Umbilical cord (tissue), 1 donor: ENCODE measurements at regions not wholly inside any gene's neighbourhood (a gene's known extent, or its start where the extent isn't known, plus 50 kb on each side); places are given as distances from the start of the nearest gene placed in this dataset.

Source experiments
- DNase-seq: peaks from one replicate; pipeline ENCODE4 v3.0.0-alpha.2; 2015; ENCODE audit warnings: low spot score

DNA sequence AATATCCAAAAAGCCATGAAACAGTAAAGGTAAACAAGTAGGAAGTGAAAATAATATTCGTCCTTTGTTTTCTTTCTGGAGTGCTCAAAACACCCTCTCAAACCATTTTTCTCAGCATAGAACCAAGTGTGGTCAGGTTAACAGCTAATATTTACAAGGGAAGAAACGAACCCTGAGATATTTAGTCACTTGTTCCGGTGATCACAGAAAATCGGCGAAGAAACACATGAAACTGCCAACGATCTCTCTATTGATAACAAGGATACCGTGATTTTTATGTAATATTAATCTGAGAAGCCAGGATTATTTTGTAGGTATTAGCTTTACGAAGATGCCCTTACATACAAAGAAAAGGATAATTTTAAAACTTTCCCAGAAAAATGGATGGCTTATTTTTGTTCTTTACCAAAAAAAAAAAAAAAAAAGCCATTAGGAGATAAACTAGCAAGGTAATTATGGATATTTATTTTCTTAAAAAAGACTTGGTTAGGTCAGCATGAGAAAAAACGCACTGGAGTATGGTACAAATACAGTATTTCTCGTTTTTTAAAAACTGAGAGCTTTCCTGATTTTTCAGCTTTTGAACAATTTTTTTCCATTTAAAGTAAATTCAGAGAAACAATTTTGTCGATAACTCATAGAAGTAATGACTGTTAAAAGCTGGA, 107.3 kb upstream of the HNRNPU start:
- no peak for DNase-seq

DNA sequence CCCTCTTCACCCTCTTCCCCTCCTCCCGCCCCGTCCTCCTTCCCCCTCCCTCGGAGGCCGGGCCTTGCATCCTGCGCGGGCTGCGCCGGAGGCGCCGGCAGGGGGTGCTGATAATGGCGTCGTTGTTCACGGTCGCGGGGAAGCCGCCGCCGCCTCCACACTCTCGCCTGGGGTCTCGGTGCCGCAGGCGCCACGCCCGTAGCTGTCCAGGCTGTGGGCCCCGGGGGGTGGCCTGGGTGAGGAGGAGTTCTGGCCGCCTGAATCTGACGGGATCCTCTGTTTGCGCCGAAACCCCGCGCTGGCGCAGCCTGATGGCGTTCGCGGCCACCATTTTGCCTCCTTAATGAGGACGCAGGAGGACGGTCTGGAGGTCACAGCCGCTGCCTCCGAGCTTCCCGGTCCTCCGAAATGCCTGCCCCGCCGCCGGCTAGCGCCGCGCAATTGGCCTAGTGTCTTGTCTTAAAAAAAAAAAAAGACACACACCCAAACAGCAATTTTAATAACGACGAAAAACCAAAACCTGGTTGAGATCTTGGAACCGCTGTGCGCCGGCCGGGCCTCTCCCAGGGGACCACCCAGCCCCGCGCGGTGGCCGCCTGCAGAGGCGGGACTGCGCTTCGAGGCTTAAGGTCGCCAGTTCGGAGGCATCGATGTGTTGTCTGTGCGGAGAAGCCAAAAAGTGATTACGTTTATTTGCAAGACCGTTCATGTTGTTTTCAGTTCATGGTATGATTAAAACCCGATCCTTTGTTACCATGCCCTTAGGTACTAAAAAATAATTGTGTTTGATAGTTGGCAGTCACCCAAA, 106.6 kb upstream of the HNRNPU start:
- DNase-seq = peak; percentile 99

DNA sequence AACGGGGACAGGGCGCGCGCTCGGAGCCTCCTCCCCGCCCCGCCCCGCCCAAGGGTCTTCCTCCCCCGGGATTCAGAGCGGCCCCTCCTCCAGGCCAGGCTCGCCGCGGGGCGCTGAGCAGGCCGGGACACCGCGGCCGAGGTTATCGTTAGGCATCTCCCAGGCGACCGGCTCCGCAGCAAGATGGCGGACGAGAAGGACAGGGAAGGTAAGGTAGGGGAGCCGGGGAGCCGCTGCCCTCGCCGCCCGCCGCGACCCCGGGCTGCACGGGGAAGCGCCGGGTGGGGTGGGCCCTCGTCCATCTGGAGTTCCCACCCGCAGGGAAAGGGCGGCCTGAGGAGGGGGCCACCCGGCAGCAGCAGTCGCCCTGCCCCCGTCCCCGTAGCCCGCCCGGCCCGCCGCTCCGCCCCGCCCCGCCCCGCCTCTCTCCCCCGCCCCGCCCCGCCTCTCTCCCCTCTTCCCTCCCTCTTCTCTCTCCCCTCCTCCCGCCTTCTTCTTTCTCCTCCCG, 105.9 kb upstream of the HNRNPU start:
- no peak for DNase-seq

DNA sequence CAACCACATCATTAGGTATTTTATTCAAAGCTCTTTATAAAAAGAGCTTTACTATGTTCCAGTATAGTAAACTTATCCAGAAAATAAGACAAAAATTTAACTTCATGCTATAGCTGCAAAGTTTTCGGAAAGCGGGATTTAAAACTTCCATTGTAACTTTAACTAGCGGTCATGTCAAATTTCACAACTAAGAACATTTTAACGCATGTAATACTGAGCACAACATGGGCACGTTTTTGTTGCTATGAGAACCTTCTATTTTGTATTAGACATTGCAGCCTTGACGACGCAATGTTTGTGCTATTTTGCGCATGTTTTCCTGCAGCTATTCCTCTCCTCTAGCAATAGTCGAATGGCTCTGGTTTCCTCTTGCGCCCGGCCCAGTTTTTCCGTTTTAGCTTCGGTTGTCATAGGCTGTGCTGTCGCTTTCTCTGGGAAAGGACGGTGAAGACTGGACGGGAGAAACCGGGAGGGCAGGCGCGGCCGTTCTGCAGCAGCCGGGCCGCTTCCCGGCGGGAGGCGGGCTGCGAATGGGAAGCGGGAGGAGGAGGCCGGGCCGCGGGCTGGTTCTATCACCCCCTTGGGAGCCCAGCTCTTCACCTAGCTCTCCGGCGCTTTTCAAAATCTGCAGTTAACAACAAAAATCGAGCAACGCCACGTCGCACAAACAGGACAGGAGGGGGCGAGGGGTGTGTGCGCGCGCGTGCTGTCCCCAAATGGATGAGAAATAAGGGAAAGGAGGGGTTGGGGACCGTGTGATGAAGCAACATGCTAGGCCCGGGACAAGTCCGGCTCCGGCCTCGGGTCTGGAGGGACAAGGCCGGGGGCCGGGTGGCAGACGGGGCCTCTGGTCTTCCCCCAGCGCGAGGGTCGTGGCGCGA, 105.3 kb upstream of the HNRNPU start:
- DNase-seq = peak; percentile 93

DNA sequence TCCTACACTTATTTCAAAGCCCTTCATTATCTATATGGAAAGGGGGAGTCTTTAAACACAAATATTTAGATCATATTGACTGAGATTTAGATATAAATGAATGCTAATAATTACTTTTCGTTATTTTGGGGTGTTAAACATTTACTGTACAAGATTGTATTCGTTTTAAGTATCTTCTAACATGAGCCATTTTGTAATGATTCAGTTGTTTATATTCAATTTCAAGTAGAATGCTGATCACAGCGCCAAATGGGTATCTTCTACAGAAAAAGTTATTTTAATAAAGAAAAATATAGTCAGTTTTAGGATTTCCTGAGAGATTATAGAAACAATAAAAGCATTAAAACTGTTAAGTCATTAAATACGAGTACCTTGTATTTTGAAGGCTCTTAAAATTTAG, 104.5 kb upstream of the HNRNPU start:
- no peak for DNase-seq

DNA sequence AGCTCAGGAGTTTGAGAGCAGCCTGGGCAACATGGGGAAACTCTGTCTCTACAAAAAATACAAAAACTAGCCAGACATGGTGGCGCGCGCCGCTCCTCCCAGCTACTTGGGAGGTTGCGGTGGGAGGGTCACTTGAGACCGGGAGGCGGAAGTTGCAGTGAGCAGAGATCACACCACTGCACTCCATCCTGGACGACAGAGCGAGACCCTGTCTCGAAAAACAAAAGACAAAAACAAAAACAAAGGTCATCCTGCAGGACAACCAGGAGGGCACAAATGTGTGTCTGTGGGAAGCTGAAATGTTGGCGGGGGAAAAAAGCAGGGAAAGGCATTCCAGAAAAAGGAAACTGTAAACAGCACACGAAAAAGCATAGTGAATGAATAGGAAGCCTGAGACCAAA, 104.1 kb upstream of the HNRNPU start:
- DNase-seq = peak; percentile 9

DNA sequence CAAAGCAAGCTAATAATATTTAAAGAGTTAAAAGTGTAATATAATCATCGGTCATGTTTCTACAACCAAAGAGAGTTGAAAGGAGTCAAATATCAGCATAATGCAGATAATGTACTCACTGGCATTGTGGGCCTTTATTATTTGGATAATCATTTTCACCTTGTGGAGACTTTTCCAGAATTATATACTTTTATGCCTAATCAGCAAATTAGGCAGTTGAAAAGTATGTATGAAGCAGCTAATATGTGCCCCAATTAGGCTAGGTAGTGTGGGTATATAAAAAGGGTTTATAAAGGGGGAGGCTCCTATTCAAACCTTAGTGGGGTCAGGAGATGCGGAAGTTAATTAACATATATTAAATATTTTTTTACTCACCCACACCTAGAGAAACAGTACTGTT, 102.8 kb upstream of the HNRNPU start:
- DNase-seq = no peak

- peak; percentile 29 for DNase-seq
Observed at GRCh38 chr1:244965185-244966030, 101.1 kb upstream of the HNRNPU start.

GRCh38 chr1:244964112-244964971, 100.0 kb upstream of the HNRNPU start:
- DNase-seq = peak; percentile 87

DNA sequence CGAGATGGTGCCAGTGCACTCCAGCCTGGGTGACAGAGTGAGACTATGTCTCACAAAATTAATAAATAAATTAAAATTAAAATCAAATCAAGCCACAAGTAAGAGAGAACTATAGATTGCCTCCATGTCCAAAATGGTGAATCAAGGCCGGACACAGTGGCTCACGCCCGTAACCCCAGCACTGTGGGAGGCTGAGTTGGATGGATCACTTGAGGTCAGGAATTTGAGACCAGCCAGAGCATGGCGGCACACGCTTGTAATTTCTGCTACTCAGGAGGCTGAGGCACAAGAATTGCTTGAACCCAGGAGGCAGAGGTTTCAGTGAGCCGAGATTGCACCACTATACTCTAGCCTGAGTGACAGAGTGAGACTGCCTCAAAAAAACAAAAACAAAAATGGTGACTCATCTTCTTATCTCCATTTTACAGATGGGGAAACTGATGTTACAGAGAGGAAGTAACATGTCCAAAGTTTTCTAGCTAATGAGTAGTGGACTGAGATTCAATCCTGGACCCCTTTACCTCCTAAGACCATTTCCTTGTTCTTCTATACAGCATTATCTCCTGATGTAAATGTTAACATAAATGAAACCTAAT, 99.0 kb upstream of the HNRNPU start:
- no peak for DNase-seq

DNA sequence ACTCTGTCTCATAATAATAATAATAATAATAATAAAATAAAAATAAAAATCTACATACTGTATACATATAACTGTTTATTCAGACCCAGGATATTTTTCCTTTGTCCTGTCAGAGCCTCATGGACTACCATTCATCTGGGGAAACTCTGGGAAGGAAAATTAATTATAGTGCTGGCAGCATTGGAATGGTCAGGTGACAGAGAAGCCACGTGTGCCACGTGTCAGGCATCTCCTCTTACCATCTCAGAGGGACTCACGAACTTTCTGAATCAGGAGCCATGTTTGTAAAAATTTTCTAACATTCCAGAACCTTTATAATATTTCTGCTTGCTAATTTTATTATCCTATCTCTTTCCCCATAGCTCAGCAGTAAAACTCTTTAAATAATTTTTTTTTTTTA, 97.8 kb upstream of the HNRNPU start:
- DNase-seq = no peak

DNA sequence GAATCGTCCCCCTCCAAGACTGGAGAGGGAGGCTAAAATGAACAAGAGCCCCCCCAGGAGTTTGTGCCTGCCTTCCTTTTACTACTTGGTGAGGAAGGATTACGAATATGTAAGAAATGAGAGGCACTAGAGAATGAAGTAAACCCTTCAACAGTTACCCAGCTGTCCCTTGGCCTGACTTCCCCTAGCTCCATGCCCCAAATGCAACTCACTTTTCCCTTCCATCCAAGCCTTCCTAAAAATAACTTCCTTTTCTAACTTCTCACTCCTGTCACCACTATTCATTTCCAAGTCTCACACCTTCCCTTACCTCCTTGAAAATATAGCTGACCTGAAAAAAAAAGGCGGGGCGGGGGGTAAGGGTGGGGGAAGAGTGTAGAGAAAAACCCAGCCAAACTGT, 96.6 kb upstream of the HNRNPU start:
- DNase-seq = no peak

- DNase-seq = no peak
Observed at GRCh38 chr1:244958593-244958992, 94.2 kb upstream of the HNRNPU start.

- no peak for DNase-seq
Observed at GRCh38 chr1:244957525-244957924, 93.2 kb upstream of the HNRNPU start.

GRCh38 chr1:244957122-244957521, 92.8 kb upstream of the HNRNPU start:
- DNase-seq = no peak

DNA sequence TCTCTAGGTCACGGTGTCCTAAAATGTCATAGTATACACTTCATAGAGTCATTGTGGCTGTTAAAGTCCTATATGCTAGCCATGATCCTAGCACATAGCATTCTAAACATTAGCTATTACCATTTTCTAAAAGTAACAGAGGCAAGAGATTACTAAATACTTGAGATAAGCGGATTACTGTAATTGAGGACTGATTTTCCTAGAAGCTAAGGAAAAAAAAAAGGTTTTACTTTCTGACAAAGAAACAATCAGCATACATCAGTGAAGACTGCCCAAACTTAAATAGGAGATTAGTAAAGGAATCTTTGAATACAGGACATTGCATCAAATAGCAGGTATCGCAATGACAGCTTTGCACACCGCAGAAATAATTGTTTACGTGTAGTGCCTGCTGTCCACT, 91.3 kb upstream of the HNRNPU start:
- no peak for DNase-seq

DNA sequence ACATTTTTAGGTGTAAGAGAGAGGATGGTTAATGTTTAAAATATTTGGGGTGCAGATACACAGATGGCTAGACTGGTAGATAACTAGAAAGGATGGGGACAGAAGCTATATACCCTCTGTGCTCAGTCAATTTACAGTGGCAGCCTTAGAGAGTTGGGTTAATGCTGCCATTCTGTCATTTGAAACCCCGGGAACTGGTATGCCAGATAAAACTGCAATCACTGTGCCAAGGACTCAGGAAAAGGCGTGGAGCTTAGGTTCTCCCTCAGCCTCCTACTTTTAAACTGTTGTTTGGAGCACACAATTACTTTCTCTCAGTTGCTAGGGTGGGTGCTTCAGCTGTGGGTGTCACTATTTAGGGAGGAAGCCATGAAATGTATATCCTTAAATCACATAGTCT, 90.0 kb upstream of the HNRNPU start:
- DNase-seq = no peak

GRCh38 chr1:244953901-244954300, 89.6 kb upstream of the HNRNPU start:
- no peak for DNase-seq

GRCh38 chr1:244952940-244953339, 88.6 kb upstream of the HNRNPU start:
- no peak for DNase-seq
